Testis (tissue), 2 donors: ENCODE measurements at regions not wholly inside any gene's neighbourhood (a gene's known extent, or its start where the extent isn't known, plus 50 kb on each side); places are given as distances from the start of the nearest gene placed in this dataset.

ENCODE experiments used
- DNase-seq: peaks from one replicate; pipeline ENCODE4 v3.0.0-alpha.2; 2019
- H3K27ac ChIP-seq, 2 donors: fragments of 200-600 bp; sonication (generic); one replicate each; pipeline ENCODE4 v1.5.1; 2019
- H3K27me3 ChIP-seq: fragments of 200-600 bp; sonication (generic); one replicate; pipeline ENCODE4 v1.5.1; 2019
- H3K36me3 ChIP-seq: fragments of 200-600 bp; sonication (generic); one replicate; pipeline ENCODE4 v1.5.1; 2017; ENCODE audit warnings: low read depth; ENCODE audit errors: missing control alignments
- H3K4me1 ChIP-seq: fragments of 200-600 bp; sonication (generic); one replicate; pipeline ENCODE4 v1.5.1; 2019
- H3K4me3 ChIP-seq, 2 donors: fragments of 200-600 bp; sonication (generic); one replicate each; pipeline ENCODE4 v1.5.1; 2017 to 2019
- H3K9me3 ChIP-seq: fragments of 200-600 bp; sonication (generic); one replicate; pipeline ENCODE4 v1.5.1; 2017
- CTCF ChIP-seq, 3 experiments: fragments of 450-650 bp in 2 of 3; fragments of 200-600 bp in 1 of 3; sonication (generic) in 1 of 3; IDR thresholded peaks; one replicate each; pipeline ENCODE4 v1.5.1; 2016 to 2019; ENCODE audit warnings: antibody characterized with exemption in 3 of 3, mild to moderate bottlenecking in 2 of 3, moderate library complexity in 1 of 3
- POLR2A ChIP-seq: fragments of 450-650 bp; IDR thresholded peaks from one replicate; pipeline ENCODE4 v1.6.1; 2017; ENCODE audit warnings: antibody characterized with exemption, mild to moderate bottlenecking, moderate library complexity
- WGBS, 2 donors: methylation state at CpG; one replicate each; pipeline ENCODE4 v1.1.5; 2018; 5-methylcytosine and 5-hydroxymethylcytosine counted together
- intact Hi-C: fragments of 100-400 bp; cut with DNase I; formaldehyde crosslinking; loops from one replicate; pipeline ENCODE4 v1.15.1; 2023; ENCODE audit warnings: low total_unique reads

GRCh38 chr11:10379426-10379825 is 74.6 kb downstream of the ADM start:
- peaks cover 22% of the 10 kb centered on the region for H3K4me1 ChIP-seq
- TF ChIP-seq CTCF (IDR thresholded peaks at IDR 0.05) = no peak
- TF ChIP-seq POLR2A = no peak
- intact Hi-C loops = no loop called here
- DNase-seq = no peak
- H3K36me3 ChIP-seq = no peaks in the 10 kb centered on the region
- H3K27me3 ChIP-seq = no peaks in the 10 kb centered on the region
- 43 to 48% methylated on average over 1 of the region's 1 CpG for WGBS, 2 donors
- H3K4me3 ChIP-seq = no peak overlapping the region
- H3K9me3 ChIP-seq = no peaks in the 10 kb centered on the region
- peak overlapping the region in 1 of 2 donors; percentile 25 for H3K27ac ChIP-seq

- TF ChIP-seq CTCF (IDR thresholded peaks at IDR 0.05) = no peak
- TF ChIP-seq POLR2A = no peak
- Histone ChIP-seq H3K9me3 (no peaks in the 10 kb centered on the region), H3K27me3 (no peaks in the 10 kb centered on the region), H3K27ac (peak overlapping the region in 1 of 2 donors; percentile 25), H3K4me1 (peaks cover 22% of the 10 kb centered on the region), H3K36me3 (no peaks in the 10 kb centered on the region), H3K4me3 (no peak overlapping the region)
- no peak for DNase-seq
- 71 to 86% methylated on average over 2 of the region's 2 CpGs for WGBS, 2 donors
- intact Hi-C loops = no loop called here
These were observed 75.0 kb upstream of the AMPD3 start for GRCh38 chr11:10379871-10380568.

- H3K27ac ChIP-seq = no peak overlapping the region
- no peaks in the 10 kb centered on the region for H3K27me3 ChIP-seq
- H3K36me3 ChIP-seq = no peaks in the 10 kb centered on the region
- H3K4me3 ChIP-seq = no peak overlapping the region
- peaks cover 16% of the 10 kb centered on the region for H3K4me1 ChIP-seq
- intact Hi-C loops = no loop called here
- no peaks in the 10 kb centered on the region for H3K9me3 ChIP-seq
- no peak for DNase-seq
- WGBS, 2 donors = 92 to 93% methylated on average over 4 of the region's 4 CpGs
- TF ChIP-seq POLR2A = no peak
- no peak for TF ChIP-seq CTCF (IDR thresholded peaks at IDR 0.05)
These were observed 74.1 kb upstream of the AMPD3 start for GRCh38 chr11:10380921-10381320.

- H3K4me1 ChIP-seq = peaks cover 18% of the 10 kb centered on the region
- no peak for DNase-seq
- H3K4me3 ChIP-seq = no peak overlapping the region
- intact Hi-C loops = no loop called here
- TF ChIP-seq POLR2A (no peak), CTCF (IDR thresholded peaks at IDR 0.05) (no peak)
- no peaks in the 10 kb centered on the region for H3K9me3 ChIP-seq
- no peaks in the 10 kb centered on the region for H3K36me3 ChIP-seq
- H3K27me3 ChIP-seq = no peaks in the 10 kb centered on the region
- no peak overlapping the region for H3K27ac ChIP-seq
These were observed 73.3 kb upstream of the AMPD3 start for GRCh38 chr11:10381736-10382135.

- Histone ChIP-seq H3K4me1 (peaks cover 19% of the 10 kb centered on the region), H3K36me3 (no peaks in the 10 kb centered on the region), H3K27me3 (no peaks in the 10 kb centered on the region), H3K4me3 (no peak overlapping the region), H3K9me3 (no peaks in the 10 kb centered on the region), H3K27ac (no peak overlapping the region)
- TF ChIP-seq CTCF (IDR thresholded peaks at IDR 0.05) (no peak), POLR2A (no peak)
- 58 to 61% methylated on average over 6 of the region's 6 CpGs for WGBS, 2 donors
- no peak for DNase-seq
- intact Hi-C loops = no loop called here
These were observed 72.5 kb upstream of the AMPD3 start for GRCh38 chr11:10382518-10382917.
